DND-41 (cell line): ENCODE measurements at regions not wholly inside any gene's neighbourhood (a gene's known extent, or its start where the extent isn't known, plus 50 kb on each side); places are given as distances from the start of the nearest gene placed in this dataset.

Source experiments
- ATAC-seq: fragments of 200-7000 bp; cut with Tn5 transposase; 3 replicates; pipeline ENCODE4 v1.9.1; 2021; ENCODE audit warnings: low read depth; ENCODE audit not compliant: insufficient read depth
- DNase-seq: peaks from one replicate; pipeline ENCODE4 v3.0.0-alpha.2; 2020
- H2AFZ ChIP-seq: 2 replicates; pipeline ENCODE4 v1.6.0; 2012; ENCODE audit warnings: low read depth, low read length
- H3K27ac ChIP-seq: 2 replicates; pipeline ENCODE4 v1.5.1; 2012; ENCODE audit warnings: low read length, inconsistent platforms
- H3K27me3 ChIP-seq: fragments of 200-600 bp; sonication (generic); 2 replicates; pipeline ENCODE4 v1.6.0; 2012; ENCODE audit warnings: low read length, mild to moderate bottlenecking, inconsistent platforms; ENCODE audit not compliant: insufficient read depth, poor library complexity
- H3K36me3 ChIP-seq: 2 replicates; pipeline ENCODE4 v1.5.1; 2012; ENCODE audit warnings: low read length, inconsistent platforms; ENCODE audit not compliant: insufficient read depth
- H3K4me1 ChIP-seq: 2 replicates; pipeline ENCODE4 v1.5.1; 2012; ENCODE audit warnings: mild to moderate bottlenecking, low read length; ENCODE audit not compliant: insufficient read depth
- H3K4me2 ChIP-seq: 2 replicates; pipeline ENCODE4 v1.6.0; 2012; ENCODE audit warnings: mild to moderate bottlenecking, moderate library complexity, low read length, inconsistent platforms; ENCODE audit not compliant: insufficient read depth
- H3K4me3 ChIP-seq, 2 experiments: fragments of 200-600 bp in 1 of 2; shearing (Covaris generic) in 1 of 2; 2 replicates each; pipeline ENCODE4 v1.5.1; 2012 to 2016; ENCODE audit warnings: inconsistent platforms in 2 of 2, low read length in 2 of 2, mild to moderate bottlenecking in 2 of 2, low read depth in 1 of 2, moderate library complexity in 1 of 2
- H3K79me2 ChIP-seq: 2 replicates; pipeline ENCODE4 v1.6.0; 2012; ENCODE audit warnings: low read length, inconsistent platforms; ENCODE audit not compliant: insufficient read depth
- H3K9ac ChIP-seq: 2 replicates; pipeline ENCODE4 v1.6.0; 2012; ENCODE audit warnings: low read depth, mild to moderate bottlenecking, inconsistent platforms, low read length, moderate library complexity
- H3K9me3 ChIP-seq: 2 replicates; pipeline ENCODE4 v1.5.1; 2012; ENCODE audit warnings: low read length, moderate library complexity, mild to moderate bottlenecking, inconsistent platforms; ENCODE audit not compliant: insufficient read depth, severe bottlenecking
- H4K20me1 ChIP-seq: 2 replicates; pipeline ENCODE4 v1.6.0; 2012; ENCODE audit warnings: low read length; ENCODE audit not compliant: insufficient read depth
- EZH2 ChIP-seq: IDR thresholded peaks from 3 replicates; pipeline ENCODE4 v1.6.1; 2012; ENCODE audit warnings: borderline replicate concordance, low read depth, mild to moderate bottlenecking, moderate library complexity, low read length, inconsistent platforms; ENCODE audit not compliant: severe bottlenecking
- TF ChIP-seq, protein P1 (sequence below): IDR thresholded peaks from 2 replicates; pipeline ENCODE4 v1.5.1; 2012; ENCODE audit warnings: borderline replicate concordance, low read length, moderate library complexity, mild to moderate bottlenecking; ENCODE audit not compliant: poor library complexity, severe bottlenecking; ENCODE audit errors: extremely low read depth

DNA sequence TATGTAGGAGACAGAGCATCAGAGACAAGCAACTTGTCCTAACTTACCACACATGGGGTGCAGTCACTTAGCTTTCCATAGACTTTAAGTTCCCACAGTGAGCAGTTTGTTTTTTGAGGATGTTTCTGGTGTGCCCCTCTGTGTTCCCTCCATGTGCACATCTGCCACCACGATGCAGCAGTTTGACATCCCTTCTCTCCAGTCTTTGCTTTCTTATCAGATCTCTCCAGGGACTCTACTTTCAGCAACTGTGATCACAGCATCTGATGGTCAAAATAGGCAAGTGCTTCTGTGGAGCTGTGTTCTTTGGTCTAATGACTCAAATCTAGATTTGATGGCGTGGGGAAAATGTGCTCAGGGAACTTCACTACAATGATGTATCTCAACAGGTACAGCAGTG is 96.5 kb upstream of the NAMPT start:
- Histone ChIP-seq H3K27ac (no peak overlapping the region), H3K79me2 (no peaks in the 10 kb centered on the region), H2AFZ (no peak overlapping the region), H3K9ac (no peak overlapping the region), H3K4me1 (0 out of 2 replicates have a peak, but pooled peaks cover 6% of the 10 kb centered on the region), H3K4me3 (no peak overlapping the region), H3K27me3 (peaks cover 13% of the 10 kb centered on the region), H3K36me3 (no peaks in the 10 kb centered on the region), H3K9me3 (no peaks in the 10 kb centered on the region), H3K4me2 (no peak overlapping the region), H4K20me1 (no peaks in the 10 kb centered on the region)
- TF ChIP-seq EZH2 = no peak
- TF ChIP-seq, protein P1, sequence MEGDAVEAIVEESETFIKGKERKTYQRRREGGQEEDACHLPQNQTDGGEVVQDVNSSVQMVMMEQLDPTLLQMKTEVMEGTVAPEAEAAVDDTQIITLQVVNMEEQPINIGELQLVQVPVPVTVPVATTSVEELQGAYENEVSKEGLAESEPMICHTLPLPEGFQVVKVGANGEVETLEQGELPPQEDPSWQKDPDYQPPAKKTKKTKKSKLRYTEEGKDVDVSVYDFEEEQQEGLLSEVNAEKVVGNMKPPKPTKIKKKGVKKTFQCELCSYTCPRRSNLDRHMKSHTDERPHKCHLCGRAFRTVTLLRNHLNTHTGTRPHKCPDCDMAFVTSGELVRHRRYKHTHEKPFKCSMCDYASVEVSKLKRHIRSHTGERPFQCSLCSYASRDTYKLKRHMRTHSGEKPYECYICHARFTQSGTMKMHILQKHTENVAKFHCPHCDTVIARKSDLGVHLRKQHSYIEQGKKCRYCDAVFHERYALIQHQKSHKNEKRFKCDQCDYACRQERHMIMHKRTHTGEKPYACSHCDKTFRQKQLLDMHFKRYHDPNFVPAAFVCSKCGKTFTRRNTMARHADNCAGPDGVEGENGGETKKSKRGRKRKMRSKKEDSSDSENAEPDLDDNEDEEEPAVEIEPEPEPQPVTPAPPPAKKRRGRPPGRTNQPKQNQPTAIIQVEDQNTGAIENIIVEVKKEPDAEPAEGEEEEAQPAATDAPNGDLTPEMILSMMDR = no peak
- DNase-seq (no peak), ATAC-seq (no peak)

DNA sequence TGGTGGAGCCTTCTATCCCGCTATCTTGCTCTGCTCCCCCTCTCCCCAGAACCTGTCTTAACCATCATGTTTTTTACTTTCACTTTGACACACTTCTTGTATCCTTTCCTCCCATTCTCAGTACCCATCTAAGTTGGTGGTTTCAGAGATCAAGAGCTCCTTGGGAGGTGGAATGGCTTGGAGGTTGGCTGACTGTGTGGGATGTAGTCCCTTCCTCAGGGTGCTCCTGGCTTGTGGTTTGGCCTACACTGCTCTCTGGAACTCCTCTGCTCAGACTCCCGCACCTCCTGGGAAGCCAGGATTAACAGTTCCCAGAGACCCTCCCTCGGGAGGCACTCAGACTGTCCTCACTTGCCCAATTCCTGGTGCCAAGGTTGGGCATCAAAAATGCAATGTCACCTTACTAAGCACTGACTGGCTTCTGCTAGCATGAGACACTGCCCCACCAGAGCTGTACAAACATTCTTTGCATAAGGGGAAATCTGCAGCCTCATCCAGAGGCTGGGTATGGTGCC is 93.1 kb upstream of the NAMPT start:
- H3K79me2 ChIP-seq = no peaks in the 10 kb centered on the region
- no peak overlapping the region for H2AFZ ChIP-seq
- no peaks in the 10 kb centered on the region for H3K9me3 ChIP-seq
- H3K27me3 ChIP-seq = peaks cover 11% of the 10 kb centered on the region
- no peak overlapping the region for H3K27ac ChIP-seq
- H3K4me3 ChIP-seq = no peak overlapping the region
- peak overlapping the region; percentile 40; the same call in 1 of the 2 replicates for H3K4me2 ChIP-seq
- ATAC-seq (peak; percentile 76), DNase-seq (no peak)
- 0 out of 2 replicates have a peak, but pooled peaks cover 6% of the 10 kb centered on the region for H3K4me1 ChIP-seq
- H3K9ac ChIP-seq = no peak overlapping the region
- H3K36me3 ChIP-seq = no peaks in the 10 kb centered on the region
- no peak for TF ChIP-seq EZH2
- TF ChIP-seq, protein P1 = no peak
- H4K20me1 ChIP-seq = no peaks in the 10 kb centered on the region

DNA sequence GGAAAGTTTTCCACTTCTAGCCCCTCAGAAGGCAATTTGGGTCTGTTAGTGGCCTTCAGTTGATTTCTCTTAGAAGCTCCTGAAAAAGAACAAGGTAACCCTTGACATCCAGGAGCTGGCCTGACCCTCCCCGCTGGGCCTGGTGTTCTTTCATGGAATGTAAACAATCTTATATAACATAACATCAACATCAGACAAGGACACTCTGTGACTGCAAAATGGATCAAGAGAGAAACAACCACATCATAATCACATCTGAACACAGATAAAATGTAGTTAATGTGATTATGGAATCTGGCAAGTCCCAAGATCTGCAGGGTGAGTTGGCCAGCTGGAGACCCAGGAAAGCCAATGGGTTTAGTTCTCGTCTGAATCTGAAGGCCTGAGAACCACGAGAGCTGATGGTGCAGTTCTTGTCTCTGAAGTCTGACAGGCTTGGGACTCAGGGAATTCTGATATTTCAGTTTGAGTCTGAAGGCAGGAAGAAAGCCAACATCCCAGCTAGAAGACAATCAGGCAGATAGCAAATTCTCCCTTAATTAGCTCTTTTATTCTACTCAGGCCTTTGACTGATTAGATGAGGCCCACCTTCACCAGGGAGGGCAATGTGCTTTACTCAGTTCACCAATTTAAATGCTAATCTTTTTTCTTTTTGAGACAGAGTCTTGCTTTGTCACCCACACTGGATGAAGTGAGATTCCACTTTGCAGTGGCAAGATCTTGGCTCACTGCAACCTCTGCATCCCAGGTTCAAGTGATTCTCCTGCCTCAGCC is 91.4 kb upstream of the NAMPT start:
- Histone ChIP-seq H3K27ac (no peak overlapping the region), H3K9me3 (no peaks in the 10 kb centered on the region), H4K20me1 (no peaks in the 10 kb centered on the region), H3K36me3 (no peaks in the 10 kb centered on the region), H3K79me2 (no peaks in the 10 kb centered on the region), H3K4me1 (0 out of 2 replicates have a peak, but pooled peaks cover 6% of the 10 kb centered on the region), H3K4me2 (no peak overlapping the region), H3K9ac (no peak overlapping the region), H3K27me3 (peaks cover 4% of the 10 kb centered on the region), H3K4me3 (no peak overlapping the region), H2AFZ (no peak overlapping the region)
- no peak for TF ChIP-seq EZH2
- TF ChIP-seq, protein P1 = no peak
- no peak for ATAC-seq
- no peak for DNase-seq
